ENCODE measurements at regions not wholly inside any gene's neighbourhood (a gene's known extent, or its start where the extent isn't known, plus 50 kb on each side); places are given as distances from the start of the nearest gene placed in this dataset.

DNA sequence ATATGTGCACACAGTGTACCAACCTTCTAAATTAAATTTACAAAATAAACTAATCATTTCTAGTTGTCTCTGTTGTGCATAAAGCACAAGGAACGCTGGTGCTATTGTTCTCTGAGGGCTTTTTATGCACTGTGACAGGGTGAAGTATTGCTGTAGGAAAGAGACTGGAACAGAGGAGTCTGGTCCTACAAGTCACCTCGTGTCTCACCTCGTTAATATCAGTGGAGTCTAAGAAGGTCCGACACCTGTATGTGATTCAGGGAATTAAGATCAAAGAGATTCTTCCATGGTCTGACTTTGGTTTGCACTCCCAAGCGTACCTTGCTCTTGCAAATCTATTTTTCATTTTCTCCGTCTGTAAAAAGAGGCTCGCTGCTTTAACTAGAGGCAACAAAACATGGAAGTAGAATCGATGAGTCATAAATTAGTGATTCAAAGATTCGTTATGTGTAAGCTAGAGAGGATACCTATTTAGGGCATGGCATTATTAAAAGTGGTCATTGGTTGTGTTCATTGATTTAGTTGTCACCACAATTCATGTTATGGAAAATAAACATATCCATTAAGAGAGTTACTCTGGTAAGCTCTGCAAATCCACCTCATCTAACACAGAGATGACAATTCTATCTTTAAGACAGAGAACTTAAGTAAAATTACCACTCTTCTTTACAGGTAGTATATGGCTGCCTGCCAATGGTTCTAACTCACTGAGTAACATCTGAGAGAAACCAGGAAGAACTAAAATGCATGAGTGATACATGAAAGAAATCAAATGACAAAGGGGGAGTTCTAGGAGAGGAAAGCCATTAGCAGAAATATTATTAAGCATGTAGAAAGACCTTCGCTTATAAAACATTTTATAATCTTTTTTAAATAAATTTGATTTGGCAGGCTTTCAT lies 219.4 kb upstream of the GBE1 start:
- DNase-seq (ENCODE audit: low read depth, low spot score), result peak; percentile 28

DNA sequence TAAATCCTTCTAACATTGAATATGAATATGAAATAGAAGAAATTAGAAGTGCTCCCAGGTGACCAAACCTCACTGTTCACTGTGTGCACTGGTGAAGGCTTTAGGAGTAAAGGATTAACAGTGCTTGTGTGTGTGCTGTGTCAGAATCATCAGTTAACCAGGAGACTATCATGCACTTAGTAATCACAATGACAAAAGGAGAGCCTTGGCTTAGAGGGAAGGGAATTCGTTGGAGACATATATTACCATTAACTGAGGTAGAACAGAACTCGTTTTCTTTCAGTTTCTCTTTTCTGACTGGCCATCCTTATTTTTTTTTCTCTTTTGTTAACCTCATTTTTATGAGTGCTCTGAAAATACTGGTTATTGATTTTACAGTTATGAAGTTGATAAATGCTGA lies 213.3 kb upstream of the GBE1 start:
- no peak for DNase-seq (ENCODE audit: low read depth, low spot score)

DNA sequence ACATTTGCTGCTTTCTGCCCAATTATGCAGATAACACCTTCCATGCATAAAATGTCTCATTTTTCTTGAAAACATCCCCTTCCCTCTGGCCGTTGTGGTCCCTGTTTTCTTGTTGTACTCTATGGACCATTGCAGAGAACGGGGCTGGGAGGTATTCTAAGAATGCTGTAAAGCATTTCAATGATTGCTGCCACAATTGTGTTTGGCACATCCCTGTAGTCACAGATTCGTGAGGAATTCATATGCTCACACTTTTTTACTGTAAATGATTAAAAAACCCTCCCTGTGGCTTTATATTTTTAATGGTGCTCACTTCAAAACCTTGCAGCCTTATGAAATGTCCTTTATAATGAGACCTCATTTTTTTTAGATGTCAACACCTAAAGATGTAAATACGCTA lies 207.2 kb upstream of the GBE1 start:
- DNase-seq (ENCODE audit: low read depth, low spot score), result peak; percentile 82

DNA sequence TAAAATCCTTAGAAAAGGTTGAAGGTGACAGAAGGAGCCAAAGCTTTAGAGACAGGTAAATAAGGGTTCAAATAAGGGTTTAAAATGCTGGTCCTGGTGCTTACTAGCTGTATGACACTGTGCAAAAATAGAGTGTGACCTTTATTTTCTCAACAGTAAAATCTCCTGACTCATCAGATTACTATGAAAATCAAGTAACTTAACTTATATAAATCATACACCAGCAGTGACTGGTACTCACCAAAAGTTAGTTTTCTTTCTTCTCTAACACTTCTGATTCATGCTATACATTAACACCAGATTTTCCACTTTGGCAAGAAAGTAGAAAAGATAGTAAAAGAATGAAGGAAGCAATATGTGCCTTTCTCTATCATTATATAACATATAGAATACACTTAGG lies 205.9 kb upstream of the GBE1 start:
- DNase-seq (ENCODE audit: low read depth, low spot score), result no peak

DNA sequence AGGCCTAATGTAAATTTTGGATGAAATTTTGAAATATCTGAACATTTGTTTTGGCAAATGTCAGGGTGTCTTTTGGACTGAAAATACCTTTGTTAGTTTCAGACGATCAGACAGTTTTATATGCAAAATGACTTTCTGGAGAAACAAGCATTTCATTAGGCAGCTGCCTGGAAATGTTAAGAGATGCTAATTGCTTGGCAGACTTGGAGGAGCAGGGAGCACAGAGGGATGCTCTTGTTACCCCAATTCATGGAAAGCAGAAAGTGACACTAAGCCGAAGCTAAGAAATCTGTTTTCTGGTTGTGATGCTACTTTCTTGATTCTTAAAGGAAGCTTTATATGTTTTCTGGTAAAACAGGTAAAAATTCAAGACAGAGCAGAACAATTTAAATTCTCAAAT lies 204.3 kb upstream of the GBE1 start:
- no peak for DNase-seq (ENCODE audit: low read depth, low spot score)

DNA sequence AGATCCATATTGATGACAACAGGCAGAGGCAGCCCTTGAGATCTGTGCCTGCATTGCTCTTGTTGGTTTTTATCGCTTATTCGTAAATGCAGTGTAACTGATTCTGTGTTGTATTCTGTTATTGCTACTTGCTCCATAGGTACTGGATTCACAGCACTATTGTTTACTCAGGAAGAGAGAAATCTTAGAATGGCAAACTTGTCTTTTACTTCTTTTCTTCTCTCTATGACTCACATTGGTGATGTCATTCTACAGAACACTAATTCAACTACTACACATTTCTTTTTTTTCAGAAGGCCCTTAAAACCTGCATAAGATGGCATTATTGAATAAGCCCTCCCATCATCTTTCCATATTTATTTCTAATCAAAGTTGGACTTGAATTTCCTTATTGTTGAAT lies 201.0 kb upstream of the GBE1 start:
- DNase-seq (ENCODE audit: low read depth, low spot score), result peak; percentile 11

DNA sequence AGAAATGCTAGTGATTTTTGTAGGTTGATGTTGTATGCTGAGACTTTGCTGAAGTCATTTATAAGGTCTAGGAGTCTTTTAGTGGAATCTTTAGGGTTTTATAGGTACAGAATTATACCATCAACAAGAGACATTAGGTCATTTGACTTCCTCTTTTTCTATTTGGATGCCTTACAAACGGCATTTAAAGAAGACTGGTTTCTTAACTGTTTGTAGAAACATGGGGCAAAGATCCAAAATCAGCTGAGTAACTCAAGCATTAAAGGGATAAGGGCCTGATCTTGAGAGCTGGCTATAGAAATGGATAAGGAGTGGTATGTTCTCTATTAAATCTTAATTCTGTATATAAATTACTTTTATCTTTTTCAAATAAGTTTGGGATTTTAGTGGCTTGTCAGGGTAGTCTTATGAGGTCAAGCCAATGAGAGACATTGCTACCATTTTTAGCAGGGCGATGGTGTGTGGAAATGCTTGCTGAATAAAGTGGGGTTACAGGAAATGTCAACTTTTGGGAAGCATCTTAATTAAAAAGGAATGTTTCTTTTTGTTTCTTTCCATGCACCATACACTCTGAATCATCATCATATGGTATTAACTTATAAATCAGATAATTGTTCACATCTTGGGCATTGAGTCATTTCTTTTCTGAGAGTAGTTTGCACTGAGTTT lies 197.7 kb upstream of the GBE1 start:
- peak; percentile 34 for DNase-seq (ENCODE audit: low read depth, low spot score)

DNA sequence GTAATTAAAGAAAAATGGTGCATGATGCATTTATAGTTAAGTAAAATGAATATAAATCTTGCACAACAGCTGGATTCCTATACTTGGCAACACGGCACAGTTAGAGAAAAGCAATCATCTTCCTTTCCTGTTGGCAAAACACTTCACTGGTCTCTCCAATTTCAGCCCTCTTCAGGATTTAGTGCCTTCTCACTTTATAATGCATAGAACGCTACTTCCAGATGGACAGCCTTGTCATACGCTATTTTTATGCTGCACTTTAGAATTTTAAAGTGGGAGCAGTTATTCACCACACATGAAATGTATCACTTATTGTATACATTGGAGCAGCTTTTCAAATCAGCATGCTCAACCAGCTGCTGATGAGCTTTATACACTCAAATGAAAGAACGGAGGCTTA lies 194.4 kb upstream of the GBE1 start:
- no peak for DNase-seq (ENCODE audit: low read depth, low spot score)

DNA sequence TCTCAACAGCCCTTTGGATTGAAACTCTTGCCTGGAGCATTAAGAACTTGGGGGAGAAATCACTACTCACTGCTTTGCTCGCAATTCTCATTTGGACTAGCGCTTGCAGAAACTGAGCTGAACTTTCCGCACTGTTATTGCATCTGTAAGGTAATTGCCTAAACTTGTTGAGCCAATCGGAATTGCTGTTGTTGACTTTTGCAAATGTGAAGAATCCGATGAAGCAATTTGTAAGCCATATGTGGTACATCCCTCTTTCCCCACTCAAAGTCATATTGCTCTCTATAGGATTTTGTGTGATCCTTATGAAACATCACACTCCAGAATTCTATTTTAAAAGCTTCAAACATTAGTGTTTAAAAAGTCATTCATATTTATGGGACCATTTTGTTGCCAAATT lies 191.7 kb upstream of the GBE1 start:
- no peak for DNase-seq (ENCODE audit: low read depth, low spot score)

DNA sequence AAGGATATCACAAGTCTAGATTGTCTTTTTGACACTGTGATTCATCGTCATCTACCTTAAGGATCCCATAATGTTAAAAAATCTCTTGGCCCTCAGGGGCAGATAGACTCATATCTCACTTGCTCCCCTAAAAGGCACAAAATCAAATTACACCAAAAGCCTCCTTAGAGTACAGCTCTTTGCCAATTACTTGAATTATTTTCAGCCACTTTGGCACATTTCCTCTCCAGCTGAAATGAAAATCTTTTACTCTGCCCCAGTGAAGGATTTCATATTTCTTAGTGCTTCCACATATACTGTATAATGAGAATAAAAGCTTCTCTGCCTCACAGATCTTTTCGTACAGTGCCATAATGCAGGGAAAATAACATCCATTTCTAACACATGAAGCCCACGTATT lies 190.7 kb upstream of the GBE1 start:
- DNase-seq (ENCODE audit: low read depth, low spot score), result no peak

DNA sequence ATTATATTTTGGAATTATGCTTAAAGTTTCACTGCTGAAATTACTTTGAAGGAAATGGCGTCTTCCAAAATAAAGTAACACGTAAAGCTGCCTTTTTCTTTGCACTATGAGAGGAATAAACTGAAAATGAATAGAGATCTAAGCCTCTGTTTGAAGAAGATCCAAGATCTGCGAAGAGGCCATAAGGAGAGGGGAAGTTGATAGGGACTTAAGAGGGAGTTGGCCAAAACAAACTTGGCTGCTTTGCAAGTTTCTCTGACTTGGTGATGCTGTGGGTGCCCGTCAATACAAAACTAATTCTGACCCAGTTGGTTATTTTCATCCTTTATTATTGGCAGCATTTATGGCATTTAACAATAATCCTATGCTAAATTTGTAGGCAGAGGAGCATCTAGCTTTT lies 190.2 kb upstream of the GBE1 start:
- DNase-seq (ENCODE audit: low read depth, low spot score), result no peak

DNA sequence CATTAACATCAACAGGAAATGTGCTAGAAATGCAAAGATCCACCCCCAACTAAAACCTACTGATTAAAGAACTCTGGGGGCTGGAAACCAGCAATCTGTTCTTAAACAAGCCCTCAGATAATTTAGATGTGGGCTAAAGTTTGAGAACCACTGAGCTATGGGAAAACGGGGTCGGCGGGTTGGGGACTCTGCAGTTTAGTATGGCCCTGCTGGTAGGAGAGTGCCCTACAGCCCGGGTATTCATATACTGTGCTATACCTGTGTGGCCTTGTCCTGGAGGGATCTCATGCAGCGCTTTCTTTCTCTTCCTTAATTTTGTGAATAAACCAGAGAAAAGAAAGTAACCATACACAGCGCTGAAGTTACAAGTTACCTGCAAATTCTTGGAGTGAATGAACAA lies 189.7 kb upstream of the GBE1 start:
- DNase-seq (ENCODE audit: low read depth, low spot score), result no peak

DNA sequence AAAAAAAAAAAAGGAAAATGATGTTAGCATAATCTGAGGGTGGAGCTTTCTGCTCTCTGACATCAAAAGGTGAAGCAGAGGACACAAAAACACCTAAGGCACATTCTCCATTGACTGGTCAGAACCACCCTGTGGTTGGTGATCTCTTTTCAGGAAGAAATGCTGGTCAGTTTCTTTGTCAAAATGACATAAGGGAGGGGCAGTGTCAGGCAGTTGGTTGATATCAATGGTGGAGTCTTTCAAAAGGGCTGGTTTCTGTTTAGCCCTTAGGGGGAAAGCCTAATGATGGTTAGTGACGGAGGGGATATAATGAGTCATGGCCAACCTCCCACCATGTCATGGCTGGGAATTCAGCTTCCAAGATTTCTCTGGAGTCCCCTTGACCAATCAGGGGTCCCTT lies 185.9 kb upstream of the GBE1 start:
- no peak for DNase-seq (ENCODE audit: low read depth, low spot score)

DNA sequence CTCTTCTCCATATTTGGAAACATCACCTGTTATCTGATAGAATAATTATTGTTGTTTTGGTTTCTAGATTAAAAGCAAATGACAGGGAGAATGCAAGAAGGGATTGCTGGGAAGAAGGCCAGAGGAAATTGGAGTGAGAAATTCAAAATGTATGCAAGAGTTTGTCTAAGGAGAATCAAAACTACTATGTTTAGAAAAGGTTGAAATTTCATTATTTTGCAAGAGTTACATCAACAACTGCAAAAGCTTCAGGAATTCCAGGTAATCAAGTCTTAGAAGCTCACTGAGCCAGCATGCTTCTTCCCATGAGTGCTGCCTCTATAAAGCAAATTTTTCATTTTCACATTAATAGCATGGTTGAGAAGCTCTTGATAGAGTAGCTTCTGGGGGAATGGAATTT lies 177.2 kb upstream of the GBE1 start:
- no peak for DNase-seq (ENCODE audit: low read depth, low spot score)

DNA sequence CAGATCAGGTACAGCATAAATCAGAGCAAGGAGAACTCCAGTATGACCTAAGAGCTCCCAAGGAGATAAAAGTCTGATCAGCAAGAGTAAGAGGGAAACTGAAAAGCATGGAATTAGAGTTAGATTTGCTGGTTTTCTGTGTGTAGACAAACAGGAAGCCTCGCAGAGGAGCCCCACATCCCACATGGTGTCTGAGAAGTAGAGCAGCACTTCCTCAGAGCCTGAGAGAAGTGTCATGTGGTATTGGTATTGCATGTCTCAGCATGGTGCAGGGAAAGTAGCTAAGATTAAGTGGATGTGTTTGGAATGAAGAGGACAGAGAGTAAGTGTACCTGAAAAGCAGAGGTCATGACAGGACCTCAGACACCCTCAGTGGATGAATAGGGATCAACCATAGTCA lies 175.4 kb upstream of the GBE1 start:
- DNase-seq (ENCODE audit: low read depth, low spot score), result no peak

DNA sequence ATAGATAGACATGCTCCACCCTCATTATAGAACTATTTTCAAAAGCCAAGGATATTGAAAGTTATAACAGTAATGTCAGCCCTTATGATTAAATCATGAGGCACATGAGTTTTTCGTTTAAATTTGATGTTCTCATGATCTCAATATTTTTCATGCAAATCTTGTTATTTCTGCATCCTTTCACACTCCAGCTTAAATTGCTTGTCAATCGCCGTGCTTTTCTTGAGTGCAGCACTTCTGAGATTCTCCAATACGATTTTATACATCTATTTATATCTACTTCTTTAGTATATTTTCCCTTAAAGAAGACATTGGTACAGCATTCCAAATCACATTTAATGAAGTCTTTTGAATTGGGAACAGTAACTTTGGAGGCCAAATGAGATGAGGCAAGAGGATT lies 171.2 kb upstream of the GBE1 start:
- no peak for DNase-seq (ENCODE audit: low read depth, low spot score)

DNA sequence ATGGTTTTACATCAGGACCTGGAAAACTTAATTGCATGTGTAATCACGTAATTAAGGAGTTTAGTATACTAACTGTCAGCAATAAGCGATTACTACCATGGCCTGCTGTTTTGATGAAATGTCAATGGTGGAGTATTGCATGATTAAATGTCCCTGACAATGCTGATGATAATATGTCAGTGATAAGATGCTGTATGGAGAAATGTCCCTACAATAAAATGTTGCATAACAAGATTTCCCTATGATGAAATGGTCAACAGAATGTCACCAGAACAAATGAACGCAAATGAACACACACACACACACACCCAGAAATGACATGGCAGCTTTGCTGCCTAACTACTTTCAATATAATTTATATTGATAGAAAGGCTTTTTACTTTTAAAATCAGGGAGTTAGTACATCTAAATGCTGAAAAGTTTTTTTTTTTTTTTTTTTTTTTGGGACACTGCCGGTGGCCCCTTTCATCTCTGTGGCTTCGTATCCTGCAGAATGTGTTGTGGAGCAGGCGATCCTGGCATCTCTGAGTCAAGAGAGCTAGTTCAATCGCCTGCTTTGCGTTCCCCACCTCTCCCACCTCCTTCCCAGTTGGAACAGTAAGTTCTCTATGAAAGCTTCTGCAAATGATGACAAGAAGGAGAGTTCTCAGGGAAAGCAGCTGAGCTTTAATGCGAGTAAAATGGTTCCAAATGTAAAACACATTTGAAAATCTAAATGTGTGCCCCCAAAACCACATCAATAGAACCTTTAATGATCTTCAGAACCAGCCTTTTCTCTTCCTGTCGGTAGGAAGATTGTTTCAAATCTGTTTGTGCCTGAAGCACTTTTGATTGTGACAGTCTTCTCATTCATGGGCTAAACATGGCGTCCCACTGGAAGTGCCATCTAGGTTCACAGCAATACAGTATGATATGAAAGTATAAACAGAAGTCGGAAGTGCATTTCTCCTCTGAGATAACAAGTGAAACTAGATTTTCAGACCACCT lies 170.1 kb upstream of the GBE1 start:
- DNase-seq (ENCODE audit: low read depth, low spot score), result no peak

DNA sequence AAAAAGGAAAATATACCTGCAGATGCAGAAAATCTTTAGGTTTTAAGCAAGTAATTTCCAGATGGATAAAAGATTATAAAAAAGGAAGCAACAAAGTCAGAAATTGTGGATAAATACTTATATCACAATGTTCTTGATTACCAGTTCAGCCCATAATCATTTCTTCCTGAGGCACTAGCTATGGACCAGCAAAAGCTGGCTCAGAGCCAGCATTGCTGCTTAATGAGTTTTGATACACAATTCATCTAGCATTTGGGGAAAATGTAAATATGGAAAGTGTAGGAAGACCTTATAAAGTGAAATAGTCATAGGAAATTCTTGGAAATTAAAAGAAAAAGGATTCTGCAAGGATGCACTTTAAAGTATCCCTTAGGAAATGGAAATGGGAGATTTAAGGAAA lies 168.3 kb upstream of the GBE1 start:
- DNase-seq (ENCODE audit: low read depth, low spot score), result no peak

DNA sequence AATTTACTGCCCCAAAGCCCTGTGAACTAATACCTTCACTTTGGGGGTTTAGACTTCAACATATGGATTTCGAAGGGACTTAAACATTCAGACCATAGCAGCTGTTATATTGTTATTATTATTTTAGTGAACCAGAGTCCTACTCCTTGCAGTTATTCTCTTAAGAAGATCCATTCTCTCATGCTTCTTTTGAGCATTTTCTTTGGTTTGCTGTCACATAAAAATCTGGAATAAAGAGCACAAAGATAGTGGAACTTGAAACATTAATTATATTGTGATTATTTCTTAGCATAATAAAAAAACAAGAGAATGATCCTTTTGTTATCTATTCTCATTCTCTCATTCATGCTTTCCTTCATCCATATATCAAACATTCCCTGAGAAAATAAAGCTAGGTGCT lies 166.4 kb upstream of the GBE1 start:
- DNase-seq (ENCODE audit: low read depth, low spot score), result no peak

DNA sequence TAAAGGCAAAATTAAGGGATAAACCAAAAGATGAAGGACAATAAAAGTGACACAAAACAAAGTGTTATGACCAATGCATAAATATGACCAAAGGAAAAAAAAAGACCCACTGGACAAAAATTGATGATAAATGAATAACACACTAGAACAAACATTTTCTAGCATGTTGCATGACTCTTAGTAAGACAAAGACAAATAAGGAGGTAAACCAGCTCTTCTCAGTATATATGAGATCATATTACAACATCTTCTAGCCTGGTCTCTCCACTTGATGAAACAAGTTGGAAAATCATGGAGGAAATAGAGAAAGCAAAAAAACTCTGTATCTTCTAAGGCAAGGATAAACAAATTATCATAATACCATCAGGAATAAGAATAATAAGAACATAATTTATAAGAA lies 163.9 kb upstream of the GBE1 start:
- no peak for DNase-seq (ENCODE audit: low read depth, low spot score)

DNA sequence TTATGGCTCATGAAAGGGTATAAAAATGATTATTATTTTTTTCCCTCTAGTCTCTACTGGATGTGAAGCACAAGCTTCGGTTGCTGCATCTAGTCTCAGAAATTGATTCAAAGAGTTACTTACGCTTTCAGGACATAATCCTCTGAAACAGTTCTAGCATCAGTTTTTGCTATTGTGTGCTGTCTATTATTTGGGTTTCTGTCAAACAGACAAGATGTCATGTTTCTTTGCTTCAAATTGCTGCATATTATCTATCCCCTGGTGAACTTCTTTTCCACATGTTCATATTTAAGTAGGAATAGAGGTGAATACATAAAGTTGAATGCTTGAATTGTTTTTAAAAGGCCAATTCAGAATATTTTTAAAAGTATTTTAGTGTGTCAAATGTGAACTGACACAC lies 161.6 kb upstream of the GBE1 start:
- DNase-seq (ENCODE audit: low read depth, low spot score), result no peak

DNA sequence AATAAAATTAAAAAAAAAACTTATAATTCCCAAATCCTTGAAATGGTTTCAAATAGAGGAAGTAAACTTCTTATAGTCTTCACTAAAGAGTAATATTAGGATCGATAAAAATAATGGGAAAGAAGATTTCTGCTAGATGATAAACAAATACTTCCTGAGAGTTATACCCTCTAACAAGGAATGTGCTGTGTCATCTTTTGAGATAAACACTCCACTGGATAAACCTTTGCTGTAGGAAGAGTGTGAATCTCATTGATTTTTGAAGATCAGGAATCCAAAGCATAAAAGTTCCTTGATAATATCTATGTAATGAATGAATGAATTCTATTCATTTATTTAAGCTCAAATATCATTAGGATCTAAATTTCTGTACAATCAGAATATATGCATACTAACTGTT lies 161.0 kb upstream of the GBE1 start:
- DNase-seq (ENCODE audit: low read depth, low spot score), result no peak
